ENCODE measurements at regions not wholly inside any gene's neighbourhood (a gene's known extent, or its start where the extent isn't known, plus 50 kb on each side); places are given as distances from the start of the nearest gene placed in this dataset.

- no peak for TF ChIP-seq POLR2A (IDR thresholded peaks at IDR 0.05; ENCODE audit: low read depth, low read length)
- no peak for TF ChIP-seq TAF1 (IDR thresholded peaks at IDR 0.05; ENCODE audit: borderline replicate concordance, low read depth, low read length)
These were observed 565.2 kb downstream of the CDH8 start for GRCh38 chr16:61471023-61471422.

Data from GM12892 (cell line).